HG03025 (cell line): ENCODE measurements at regions not wholly inside any gene's neighbourhood (a gene's known extent, or its start where the extent isn't known, plus 50 kb on each side); places are given as distances from the start of the nearest gene placed in this dataset.

ENCODE experiments used
- ATAC-seq: cut with Tn5 transposase; IDR thresholded peaks from one replicate; pipeline ENCODE4 v1.9.1; 2021; ENCODE audit warnings: mild to moderate bottlenecking, moderate library complexity; ENCODE audit not compliant: unreplicated experiment, low FRiP score

DNA sequence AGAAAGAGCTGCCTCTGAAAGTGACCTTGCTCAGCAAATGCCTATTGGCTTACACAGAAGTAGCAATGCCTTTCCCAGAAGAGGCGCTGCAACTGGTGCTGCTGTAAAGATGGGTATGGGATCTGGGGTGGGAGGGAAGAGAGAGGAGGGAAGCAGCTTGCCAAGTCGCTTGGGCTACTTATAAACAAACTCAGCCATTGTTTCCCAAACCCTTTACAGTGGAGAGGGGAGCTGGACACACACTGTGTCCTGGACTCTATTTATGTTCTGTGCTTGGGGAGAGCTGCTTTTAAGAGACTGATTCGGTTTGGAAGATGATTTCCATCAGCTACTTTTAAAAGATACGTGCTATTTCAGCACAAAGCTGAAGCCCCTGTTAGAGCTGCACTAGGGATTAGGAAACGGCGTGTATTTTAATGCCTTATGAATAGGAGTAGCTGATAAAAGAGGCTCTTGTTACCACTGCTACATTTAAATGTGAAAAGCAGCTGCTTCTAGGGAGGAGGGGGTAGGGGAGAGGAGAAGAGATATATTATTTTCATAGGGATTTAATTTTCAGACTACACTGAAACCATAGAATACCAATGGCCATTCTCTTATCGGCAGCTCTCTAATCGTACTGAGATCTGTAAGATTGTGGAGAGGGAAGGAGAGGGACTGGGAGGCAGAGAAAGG lies 440.6 kb downstream of the MCTP2 start:
- no peak for ATAC-seq

DNA sequence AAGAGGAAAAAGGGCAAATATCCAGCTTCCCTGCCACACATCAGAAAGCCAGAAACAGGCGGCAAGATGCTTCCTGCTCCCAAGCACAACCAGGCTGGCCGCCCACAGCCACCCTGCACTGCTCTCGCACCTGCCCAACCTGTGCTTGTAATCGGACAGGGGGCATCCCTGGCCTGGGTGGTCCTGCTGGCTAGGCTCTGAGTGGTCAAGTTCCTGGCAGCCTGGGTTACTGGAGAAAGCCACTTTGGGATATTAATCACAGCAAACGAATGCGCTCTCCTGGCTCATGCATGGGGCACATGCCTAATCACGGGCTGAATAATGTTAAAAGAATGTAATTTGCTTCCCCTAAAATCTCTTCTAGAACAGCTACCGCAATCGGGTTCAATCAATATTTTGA lies 442.4 kb downstream of the MCTP2 start:
- ATAC-seq: no peak

DNA sequence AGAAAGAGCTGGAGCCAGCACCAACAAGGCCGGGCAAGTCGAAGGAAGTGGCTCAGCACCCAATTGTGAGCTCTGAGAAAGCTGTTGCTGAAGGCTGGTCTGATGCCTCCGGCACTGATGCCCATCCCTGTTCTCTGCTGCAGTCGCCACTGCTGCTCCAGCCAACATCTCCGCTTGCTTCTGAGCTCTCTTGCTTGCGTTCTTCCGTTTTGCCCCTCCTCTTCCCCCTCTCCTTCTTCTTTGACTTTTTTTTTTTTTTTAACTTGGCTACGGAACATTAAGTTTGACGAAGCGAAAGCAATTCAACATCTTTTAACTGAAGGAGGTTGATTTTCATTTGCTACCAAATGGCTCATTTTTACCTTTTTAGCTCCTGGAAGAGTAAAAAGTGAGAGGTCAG lies 442.9 kb downstream of the MCTP2 start:
- ATAC-seq: no peak

DNA sequence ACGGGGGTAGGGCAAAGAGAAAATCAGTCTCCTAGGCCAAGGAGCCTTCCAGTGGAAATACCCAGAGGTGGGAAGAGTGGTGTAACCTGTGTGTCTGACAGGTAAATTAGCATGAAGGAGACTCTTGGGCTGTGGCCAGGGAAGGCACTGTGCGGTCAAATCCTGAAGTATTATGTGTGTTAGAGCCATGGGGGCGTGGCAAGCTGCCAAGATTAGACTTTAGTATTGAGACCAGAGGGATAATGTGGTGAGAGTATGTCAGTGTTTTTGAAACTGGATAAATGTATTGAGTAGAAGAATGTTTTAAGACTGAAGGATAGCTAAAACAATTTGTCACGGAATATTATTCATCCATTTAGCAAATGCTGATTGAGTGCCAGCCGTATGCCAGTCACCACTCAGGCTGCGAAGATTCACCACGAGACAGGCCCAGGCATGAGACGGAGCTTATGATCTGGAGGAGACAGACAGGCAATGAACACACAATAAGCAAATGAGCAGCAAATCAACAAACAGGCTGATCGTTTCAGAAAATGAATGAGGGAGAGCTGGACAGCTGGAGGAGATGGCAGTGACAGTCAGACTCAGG lies 445.9 kb downstream of the MCTP2 start:
- no peak for ATAC-seq

DNA sequence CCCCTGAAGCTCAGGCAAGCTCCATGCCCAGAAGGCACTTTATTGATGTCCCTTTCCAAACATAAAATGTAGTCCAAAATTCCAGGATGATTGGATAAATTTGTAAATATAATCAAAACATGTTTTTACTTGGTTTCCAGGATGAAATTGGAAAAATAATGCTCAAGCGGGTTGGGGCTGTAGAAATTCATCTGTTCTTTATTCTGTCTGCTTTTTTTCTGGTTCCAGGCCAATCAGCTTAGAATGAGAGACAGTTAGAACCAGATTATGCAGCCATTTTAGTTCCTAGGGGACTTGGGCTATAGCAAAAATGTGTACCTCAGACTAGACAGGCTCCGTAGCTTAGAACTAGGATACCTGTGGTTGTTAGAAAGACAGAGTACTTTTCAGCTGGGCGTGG lies 450.8 kb downstream of the MCTP2 start:
- ATAC-seq: no peak

DNA sequence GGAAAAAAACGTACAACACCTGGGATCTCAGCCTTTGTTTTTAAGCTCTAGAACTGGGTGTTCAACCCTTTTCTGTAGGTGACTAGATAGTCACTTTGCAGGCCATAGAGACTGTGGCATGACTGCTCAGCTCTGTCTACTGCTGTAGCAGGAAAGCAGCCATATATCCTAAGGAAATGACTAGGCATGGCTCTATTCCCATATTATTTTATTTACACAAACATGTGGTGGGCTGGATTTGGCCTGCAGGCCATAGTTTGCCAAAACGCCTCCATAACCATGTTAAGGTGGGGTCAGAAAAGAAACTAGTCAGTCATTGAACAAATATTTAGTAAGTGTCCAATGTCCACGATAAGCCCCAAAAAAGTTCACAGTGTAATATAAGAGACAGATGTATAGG lies 452.5 kb downstream of the MCTP2 start:
- ATAC-seq: no peak

DNA sequence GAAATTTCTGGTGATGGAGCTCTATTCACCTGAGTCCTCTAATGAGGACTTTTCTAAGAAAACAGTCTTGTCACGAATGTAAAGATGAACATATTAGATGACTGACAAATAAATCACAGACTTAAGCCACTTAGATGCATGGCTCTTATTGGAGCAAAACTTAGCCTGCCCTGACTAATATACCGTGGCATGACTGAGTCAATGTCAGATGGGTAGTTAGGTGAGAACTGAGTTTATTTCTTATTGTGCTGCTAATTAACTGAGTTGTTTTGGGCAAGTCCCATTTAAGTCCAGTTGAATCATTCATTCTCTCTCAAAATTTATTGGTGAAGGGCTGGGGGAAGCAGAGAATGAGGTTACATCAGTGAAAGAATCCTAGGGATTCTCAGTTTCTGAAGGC lies 459.8 kb downstream of the MCTP2 start:
- ATAC-seq: no peak

DNA sequence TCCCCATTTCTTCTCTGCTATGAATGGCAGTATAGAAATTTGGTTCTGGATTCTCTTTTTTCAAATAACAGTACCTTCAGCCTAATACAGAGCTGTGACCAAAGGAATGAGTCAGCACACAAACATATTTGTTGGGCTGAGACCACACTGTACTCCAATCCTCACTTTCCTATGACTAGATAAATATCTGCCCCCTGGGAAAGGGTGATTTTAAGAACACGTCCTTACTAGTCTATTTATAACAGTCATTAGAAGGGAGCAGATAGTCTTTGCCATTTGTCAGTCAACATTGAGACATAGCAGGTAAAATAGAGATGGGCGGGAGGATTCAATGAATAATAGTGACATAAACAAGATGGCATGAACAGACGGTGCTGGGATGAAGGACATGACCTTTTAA lies 461.3 kb downstream of the MCTP2 start:
- ATAC-seq: no peak

DNA sequence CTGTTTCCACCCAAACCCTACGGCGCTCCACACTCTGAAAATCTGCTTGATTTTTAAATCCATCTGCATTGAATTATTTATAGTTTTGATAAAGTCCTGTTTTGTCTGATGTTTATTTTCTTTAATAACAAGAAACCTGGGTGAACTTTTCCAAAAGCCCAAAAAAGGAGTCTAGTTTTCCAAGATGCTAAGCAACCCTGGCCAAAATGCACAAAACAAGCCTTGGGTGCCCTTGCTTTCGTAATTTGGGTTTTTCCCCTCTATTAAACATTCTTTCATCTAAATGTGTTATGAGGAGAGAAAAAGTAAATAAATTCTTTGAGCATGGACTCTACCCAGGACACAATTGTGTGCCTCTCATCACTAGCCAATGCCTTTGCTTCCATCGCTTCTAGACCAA lies 468.9 kb downstream of the MCTP2 start:
- no peak for ATAC-seq

DNA sequence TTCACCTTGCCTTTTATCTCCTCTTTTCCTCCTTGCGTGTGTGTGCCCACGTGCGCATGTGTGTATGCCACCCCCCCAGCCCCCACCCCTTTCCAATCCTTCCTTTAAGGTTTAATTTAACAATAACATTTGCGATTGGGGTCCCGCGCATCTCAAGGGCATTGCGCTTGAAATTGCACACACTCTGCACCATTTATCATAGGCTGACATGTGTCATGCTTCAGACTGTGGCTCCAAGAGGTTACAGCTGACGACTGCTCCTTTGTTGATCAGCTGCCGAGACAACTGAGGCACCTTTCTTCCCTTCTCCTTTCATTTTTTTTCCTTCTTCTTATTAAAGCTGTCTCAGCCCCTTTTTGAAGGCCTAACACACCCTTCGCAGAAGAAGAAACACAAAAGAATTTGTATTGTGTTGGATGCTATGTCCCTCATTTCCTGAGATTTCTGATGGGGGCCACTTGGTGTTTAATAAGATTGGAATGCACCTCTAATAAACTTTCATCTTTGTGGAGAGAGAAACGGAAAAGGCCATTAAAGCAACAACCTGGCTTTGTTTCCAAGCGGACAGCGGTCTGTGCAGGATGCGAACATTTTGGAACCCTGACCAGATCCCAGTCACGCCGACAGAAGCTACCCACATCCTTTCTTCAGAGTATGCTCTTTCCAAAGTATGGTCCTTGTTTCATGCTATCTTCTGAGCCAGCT lies 470.1 kb downstream of the MCTP2 start:
- no peak for ATAC-seq

DNA sequence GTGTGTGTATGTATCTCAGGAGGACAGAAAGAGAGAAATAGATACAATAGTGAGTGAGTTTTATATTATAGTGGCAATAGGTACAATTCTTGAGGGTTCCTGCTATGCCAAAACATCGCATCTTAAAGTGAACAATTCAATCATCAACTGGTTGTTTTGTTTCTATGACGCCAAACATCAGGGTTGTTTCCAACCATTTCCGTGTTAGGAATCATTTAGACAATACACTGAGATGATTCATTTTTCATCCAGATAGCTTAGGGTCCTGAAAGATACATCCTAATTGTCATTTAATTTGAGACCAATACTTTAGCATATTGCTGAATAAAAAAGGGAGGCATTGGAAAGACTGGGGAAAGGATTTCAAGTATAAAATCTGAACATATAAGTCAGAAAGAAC lies 472.2 kb downstream of the MCTP2 start:
- ATAC-seq: no peak

DNA sequence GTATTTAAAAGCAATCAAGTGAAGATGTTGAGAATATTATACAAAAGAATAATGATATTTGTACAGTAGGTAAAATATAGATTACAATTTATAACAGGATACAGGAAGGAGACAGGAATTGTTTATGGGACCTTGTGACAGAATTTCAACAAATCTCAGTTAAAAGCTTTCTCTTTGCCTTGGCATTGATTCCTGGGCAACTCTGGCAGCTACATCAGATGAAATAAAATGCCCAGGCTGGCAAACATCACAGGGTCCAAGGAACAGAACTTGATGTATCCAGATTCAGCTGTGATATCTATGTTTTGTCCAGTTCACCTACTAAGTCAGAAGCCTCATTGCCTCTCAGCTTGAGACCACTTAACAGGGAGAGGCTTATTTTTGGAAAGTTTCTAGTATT lies 473.1 kb downstream of the MCTP2 start:
- ATAC-seq: no peak

DNA sequence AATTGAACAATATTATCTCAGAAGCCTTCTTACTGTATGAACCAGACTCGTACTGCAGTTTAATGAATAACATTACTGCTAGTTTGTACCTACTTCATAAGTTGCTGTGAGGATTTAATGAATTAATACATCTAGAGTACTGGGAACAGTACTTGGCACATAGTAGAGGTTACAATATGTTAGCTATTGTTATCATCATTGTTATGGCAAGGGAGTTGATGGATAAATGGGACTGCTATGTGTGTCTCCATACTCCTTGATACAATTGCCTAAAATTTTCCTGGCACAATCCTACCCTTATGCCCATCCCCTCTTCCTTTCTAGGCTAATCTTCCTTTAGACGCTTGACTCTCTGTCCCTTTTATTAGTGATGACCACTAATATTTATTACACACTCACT lies 473.6 kb downstream of the MCTP2 start:
- ATAC-seq: no peak

DNA sequence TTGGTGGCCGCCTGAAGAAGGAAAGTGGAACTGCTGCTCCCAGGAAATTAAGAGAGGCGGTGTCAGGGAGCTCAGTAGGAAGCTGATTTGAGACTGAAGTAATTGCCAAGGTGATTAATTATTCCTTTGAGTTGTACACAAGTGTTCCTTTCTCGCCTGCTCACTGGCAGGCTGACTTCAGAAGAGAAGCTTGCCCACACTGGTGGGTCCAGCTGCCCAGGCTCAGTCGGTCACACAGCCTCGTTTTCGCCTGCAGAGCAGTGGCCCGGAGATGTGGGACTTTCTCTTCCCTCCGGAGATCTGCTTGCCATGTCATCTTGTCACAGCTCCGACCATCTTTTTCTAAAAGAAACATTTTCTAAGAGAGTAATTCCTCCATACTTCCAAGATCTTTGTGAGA lies 478.0 kb downstream of the MCTP2 start:
- ATAC-seq: no peak

DNA sequence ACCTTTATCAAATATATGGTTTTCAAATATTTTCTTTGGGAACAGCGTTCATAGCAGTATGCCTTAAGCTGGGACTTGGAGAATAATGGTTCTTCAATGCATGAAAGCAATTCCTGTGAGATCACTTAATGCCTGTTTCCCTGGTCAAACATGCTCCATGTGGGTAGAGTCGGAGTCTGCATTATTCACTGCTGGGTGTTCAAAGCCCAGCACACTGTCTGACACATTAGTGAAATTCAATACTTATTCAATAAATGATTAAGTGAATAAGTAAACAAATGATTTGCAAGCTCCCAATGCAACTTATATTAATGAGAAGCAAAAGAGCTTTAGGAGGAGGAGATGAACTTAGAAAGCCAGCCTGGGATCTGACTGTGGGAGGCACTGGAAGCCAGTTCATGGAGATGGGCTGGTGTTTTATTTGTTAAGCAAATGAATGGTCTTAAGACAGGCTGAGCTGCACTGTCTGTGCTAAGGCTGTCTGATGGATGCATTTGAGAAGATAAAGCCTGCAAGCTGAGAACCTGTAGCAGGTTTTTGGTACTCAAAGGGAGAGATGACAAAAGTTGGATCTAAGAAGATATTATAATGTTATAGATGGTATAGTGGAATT lies 490.8 kb downstream of the MCTP2 start:
- no peak for ATAC-seq

DNA sequence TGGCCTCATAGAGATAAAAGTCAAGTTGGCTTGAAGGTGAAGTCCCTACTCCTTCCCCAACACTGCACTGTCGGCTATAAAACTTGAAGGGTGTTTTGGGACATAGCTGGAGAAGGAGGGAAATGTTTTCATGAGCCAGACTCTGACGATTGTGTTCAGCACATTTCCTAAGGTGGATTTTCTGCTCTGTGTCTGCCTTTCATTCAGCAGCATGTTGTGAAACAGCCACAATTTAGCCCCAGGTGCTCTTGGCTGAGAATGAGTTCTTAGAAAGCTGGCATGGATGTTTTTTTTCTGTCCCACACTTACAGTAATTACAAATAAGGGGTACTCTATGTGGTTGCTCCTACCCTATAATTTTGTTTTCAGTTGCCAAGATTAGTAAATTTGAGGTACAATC lies 492.4 kb downstream of the MCTP2 start:
- no peak for ATAC-seq

DNA sequence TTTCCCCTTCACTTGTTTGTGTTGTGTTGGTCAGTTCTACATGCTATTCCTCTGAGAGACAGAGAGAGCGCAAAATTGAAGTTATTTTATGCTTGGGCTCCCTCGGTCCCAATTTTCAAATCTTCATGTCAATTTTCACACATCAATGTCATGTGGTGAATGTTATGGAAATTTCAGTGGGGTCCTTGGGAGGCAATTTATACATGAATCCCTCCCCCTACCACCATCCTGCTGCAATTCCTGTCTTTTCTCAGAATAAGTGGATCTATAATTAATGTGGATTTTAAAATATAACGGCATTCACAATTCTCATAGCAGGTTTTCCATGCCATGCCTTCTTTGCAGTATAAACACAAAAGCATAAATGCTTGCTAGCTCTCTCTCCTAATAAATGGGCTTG lies 499.9 kb downstream of the MCTP2 start:
- ATAC-seq: no peak

DNA sequence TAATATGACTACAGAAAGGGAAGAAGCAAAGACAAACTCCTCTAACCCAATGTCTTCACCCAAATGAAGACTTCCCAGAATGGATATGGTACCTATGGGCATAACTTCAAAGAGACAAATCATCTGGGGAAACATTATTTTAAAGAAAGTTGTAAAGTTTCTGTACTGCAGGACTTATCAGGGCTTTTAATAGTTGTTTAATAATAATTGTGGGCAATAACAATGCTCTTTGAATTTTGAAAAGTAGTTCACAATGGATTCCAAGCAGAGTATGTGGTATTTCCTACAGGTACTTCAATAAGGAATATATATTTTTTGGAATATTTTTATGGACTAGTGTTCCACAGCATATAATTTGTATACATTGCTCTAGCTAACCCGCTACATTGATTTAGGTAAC lies 503.1 kb downstream of the MCTP2 start:
- no peak for ATAC-seq

DNA sequence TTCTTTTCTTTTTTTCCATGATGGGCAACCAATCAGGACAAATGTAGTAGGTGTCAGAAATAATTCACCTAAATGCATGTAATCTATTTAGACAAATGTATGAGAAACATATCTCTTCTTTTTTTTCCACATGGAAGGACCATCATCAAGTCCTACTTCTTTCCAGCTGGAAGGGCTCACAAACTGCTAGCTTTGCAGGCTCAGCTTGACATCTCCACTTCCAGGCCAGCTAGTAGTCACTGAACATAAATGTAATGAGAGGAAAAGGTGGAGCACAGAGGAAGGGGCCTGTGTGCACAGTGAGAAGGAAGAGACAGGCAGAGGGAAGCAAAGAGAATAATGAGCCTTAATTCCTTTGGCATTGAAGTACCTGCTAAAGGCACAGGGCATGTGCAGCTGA lies 504.9 kb downstream of the MCTP2 start:
- no peak for ATAC-seq

DNA sequence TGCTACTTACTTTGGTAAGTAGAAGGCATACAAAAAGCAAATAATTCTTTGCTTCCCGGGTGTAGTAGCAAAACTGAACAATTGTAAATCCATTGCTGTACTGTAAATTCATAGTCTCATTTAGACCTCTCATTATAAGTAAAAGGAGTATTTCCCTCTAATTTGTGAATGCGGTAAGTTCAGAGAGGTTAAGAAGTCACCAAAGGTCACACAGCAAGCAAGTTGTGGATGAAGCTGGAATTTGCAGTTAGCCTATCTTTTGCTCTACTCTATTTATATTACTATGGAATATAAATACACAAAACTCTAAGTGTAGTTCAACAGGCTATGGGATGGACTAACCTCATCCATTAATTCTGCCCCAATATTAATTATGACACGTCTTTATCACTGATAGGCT lies 508.3 kb downstream of the MCTP2 start:
- no peak for ATAC-seq

DNA sequence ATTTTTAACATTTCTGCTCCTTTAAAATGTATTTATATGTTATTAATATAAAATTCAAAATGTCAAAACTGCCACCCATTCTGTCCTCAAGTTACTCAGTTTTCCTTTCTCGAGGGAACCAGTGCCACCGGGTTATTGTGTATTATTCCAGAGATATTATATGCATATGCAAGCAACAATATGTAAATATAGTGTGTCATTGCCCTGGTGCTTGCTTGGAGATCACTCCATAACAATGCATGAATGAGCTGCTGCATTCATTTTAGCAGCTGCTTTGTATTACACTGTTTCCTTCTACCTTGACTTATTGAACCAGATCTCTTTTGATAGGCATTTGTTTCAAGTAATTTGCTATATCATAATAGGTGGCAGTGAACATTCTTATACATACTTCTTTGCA lies 509.1 kb downstream of the MCTP2 start:
- ATAC-seq: no peak

DNA sequence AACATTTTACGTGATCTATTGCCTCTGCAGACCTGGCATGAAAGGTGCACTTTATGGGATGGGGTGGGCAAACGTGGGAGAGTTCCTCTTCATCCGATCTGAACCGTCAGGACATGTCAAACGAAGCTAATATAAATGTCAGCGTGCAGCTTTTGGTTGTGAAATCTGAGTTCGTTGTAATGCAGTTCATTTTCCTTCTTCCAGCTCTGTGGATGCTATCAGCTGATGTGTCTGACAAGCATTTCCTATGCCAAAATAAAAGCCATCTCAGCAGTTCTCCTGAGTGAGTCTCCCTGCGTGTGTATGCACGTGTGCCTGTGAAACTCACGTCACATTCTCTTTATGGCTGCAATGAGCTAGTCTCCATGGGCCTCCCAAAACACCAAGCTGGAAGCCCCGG lies 512.3 kb downstream of the MCTP2 start:
- ATAC-seq: no peak
